ENCODE measurements at regions not wholly inside any gene's neighbourhood (a gene's known extent, or its start where the extent isn't known, plus 50 kb on each side); places are given as distances from the start of the nearest gene placed in this dataset.

DNA sequence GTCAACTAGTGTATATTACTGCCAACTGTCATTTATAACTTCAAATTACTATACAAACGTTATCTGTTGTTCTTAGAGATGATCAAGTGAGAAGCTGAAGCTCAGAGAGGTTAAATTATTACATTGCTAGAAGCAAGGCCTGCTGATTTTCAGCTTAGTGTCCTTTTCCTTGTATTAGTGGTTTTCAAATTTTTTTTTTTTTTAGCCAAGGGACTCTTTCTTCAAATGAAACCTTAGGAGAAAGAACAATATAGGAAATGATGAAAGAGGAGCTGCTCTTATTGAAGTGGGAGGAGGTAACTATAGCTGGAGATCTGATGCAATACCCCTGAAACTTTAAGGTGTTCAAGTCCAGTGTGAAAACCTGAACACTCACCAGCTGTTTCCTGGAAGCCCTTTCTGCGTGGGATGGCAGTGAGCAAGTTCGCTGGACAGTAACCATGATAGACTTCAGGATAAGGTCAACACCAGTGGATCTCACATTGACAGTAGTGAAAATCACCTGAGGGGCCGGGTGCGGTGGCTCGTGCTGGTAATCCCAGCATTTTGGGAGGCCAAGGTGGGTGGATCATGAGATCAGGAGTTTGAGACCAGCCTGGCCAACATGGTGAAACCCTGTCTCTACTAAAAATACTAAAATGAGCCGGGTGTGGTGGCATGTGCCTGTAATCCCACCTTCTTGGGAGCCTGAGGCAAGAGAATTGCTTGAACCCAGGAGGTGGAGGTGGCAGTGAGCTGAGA, 376.2 kb downstream of the EDEM1 start:
- intact Hi-C loops (cut with DNase I): no loop called here
- H3K9me3 ChIP-seq: no peaks in the 10 kb centered on the region
- no peaks in the 10 kb centered on the region for H3K36me3 ChIP-seq
- no peaks in the 10 kb centered on the region for H3K4me1 ChIP-seq
- H3K4me3 ChIP-seq: no peak overlapping the region
- TF ChIP-seq, protein P1, sequence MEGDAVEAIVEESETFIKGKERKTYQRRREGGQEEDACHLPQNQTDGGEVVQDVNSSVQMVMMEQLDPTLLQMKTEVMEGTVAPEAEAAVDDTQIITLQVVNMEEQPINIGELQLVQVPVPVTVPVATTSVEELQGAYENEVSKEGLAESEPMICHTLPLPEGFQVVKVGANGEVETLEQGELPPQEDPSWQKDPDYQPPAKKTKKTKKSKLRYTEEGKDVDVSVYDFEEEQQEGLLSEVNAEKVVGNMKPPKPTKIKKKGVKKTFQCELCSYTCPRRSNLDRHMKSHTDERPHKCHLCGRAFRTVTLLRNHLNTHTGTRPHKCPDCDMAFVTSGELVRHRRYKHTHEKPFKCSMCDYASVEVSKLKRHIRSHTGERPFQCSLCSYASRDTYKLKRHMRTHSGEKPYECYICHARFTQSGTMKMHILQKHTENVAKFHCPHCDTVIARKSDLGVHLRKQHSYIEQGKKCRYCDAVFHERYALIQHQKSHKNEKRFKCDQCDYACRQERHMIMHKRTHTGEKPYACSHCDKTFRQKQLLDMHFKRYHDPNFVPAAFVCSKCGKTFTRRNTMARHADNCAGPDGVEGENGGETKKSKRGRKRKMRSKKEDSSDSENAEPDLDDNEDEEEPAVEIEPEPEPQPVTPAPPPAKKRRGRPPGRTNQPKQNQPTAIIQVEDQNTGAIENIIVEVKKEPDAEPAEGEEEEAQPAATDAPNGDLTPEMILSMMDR (IDR thresholded peaks at IDR 0.05): no peak
- DNase-seq (no peak), ATAC-seq (no peak)
- no peak overlapping the region for H3K27ac ChIP-seq
- no peaks in the 10 kb centered on the region for H3K27me3 ChIP-seq (ENCODE audit: low read depth)

DNA sequence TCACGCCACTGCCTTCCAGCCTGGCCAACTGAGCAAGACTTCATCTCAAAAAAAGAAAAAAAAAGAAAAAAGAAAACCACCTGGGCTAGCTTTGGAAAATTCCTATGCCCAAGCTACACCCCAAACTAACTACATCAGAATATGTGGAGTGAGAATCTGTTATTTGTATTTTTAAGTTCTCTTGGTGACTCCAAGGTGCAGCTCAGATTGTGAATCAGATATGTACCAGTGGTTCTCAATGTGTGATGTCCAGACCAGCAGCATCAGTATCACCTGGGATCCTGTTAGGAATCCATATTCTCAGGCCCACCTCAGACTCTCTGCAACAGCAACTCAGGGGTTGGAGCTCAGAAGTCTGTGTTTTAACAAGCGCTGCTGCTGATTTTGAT, 376.8 kb downstream of the EDEM1 start:
- Histone ChIP-seq H3K27ac (no peak overlapping the region), H3K4me1 (no peaks in the 10 kb centered on the region), H3K27me3 (ENCODE audit: low read depth) (no peaks in the 10 kb centered on the region), H3K4me3 (no peak overlapping the region), H3K36me3 (no peaks in the 10 kb centered on the region), H3K9me3 (no peaks in the 10 kb centered on the region)
- intact Hi-C loops (cut with DNase I): no loop called here
- ATAC-seq (no peak), DNase-seq (no peak)
- TF ChIP-seq, protein P1 (IDR thresholded peaks at IDR 0.05): no peak

DNA sequence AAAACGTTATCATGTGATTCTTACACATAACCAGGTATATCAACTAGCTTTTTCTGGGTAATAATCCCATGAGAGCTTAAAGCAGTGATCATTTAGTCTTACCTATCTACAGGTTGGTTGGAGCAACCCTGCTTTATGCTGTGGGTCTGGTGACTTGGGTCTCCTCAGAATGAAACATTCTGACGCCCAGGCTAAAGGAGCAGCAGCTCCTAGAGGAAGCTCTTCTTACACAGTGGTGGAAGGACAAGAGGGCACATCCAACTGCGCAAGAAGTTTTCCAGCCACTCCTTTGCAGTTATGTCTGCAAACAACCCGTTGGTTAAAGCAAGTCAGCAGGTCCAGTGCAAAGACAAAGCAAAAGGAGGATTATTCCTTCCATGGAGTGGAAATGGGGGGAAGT, 377.5 kb downstream of the EDEM1 start:
- intact Hi-C loops (cut with DNase I): no loop called here
- ATAC-seq: no peak
- no peaks in the 10 kb centered on the region for H3K36me3 ChIP-seq
- no peaks in the 10 kb centered on the region for H3K4me1 ChIP-seq
- H3K9me3 ChIP-seq: no peaks in the 10 kb centered on the region
- TF ChIP-seq, protein P1 (IDR thresholded peaks at IDR 0.05): no peak
- no peak for DNase-seq
- no peaks in the 10 kb centered on the region for H3K27me3 ChIP-seq (ENCODE audit: low read depth)
- no peak overlapping the region for H3K4me3 ChIP-seq
- no peak overlapping the region for H3K27ac ChIP-seq

DNA sequence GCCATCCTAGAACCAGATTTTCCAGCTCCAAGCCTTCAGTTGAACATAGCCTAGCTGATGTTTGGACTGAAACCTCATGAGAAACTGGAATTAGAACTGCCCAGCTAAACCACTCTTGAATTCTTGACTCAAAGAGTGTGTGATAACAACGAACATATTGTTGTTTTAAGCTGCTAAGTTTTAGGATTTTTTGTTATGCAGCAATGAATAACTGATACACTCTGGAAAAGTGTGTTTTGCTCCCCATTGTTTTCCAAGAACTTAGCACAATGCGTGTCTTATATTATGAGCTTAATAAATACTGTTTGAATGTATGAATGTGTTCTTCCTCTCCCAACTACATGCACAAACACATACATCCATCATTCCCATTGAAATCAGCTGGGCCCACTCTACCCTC, 379.6 kb downstream of the EDEM1 start:
- H3K9me3 ChIP-seq: no peaks in the 10 kb centered on the region
- ATAC-seq (no peak), DNase-seq (no peak)
- H3K36me3 ChIP-seq: no peaks in the 10 kb centered on the region
- no peak overlapping the region for H3K4me3 ChIP-seq
- no peaks in the 10 kb centered on the region for H3K27me3 ChIP-seq (ENCODE audit: low read depth)
- TF ChIP-seq, protein P1 (IDR thresholded peaks at IDR 0.05): no peak
- no peaks in the 10 kb centered on the region for H3K4me1 ChIP-seq
- no peak overlapping the region for H3K27ac ChIP-seq
- intact Hi-C loops (cut with DNase I): no loop called here

DNA sequence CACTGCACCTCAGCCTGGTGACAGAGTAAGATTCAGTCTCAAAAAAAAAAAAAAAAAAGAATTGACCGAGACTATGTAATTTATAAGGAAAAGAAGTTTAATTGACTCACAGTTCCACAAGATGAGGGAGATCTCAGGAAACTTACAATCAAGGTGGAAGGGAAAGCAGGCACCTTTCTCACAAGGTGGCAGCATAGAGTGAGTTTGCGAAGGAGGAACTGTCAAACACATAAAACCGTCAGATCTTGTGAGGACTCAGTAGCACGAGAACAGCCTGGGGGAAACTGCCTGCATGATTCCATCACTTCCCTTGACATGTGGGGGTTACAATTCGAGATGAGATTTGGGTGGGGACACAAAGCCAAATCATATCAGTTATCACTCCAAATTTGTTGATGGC, 380.9 kb downstream of the EDEM1 start:
- ATAC-seq (no peak), DNase-seq (no peak)
- intact Hi-C loops (cut with DNase I): no loop called here
- H3K27me3 ChIP-seq (ENCODE audit: low read depth): no peaks in the 10 kb centered on the region
- TF ChIP-seq, protein P1 (IDR thresholded peaks at IDR 0.05): no peak
- H3K9me3 ChIP-seq: no peaks in the 10 kb centered on the region
- no peaks in the 10 kb centered on the region for H3K36me3 ChIP-seq
- H3K4me1 ChIP-seq: no peaks in the 10 kb centered on the region
- H3K27ac ChIP-seq: no peak overlapping the region
- no peak overlapping the region for H3K4me3 ChIP-seq
